ENCODE measurements at regions not wholly inside any gene's neighbourhood (a gene's known extent, or its start where the extent isn't known, plus 50 kb on each side); places are given as distances from the start of the nearest gene placed in this dataset.

DNA sequence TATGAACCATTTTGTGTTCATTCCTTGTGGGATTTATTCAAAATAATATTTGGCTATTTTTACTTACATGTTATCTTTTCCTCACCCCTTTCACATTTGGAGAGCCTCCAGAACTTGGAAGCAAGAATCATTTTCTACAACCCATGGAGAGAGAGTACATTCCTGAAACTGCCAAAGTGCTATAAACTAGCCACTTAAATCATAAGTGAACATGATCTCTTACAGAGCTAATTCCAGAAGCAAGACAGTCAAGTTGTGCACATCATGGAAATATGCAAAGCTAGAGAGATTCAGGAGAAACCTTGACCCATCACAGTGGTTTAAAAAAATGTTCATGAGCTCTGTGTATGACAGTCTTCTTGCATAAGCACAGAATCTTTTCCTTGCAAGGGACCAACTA lies 883.6 kb upstream of the C9orf72 start:
- no TSS peak for BruUV-seq (replicated peaks)
- H3K9me3 ChIP-seq (ENCODE audit: low read length) = no peaks in the 10 kb centered on the region
- H3K27me3 ChIP-seq (ENCODE audit: control insufficient read depth in 1 of 2, insufficient read depth in 2 of 2, low read length in 2 of 2) = no peaks in the 10 kb centered on the region
- intact Hi-C loops (cut with micrococcal nuclease; ENCODE audit: unreplicated experiment) = no loop called here
- ChIA-PET POLR2A (no interaction called here), CTCF (ENCODE audit: low intra/inter-chr PET ratio, low total read pairs) (no interaction called here)
- no peaks in the 10 kb centered on the region for H4K20me1 ChIP-seq (ENCODE audit: insufficient read depth, low read length)
- in situ Hi-C loops (cut with HindIII; ENCODE audit: extremely low pct_ligation_motif_present, low pct_unique_long_range_greater_than_20kb) = no loop called here
- H3K4me3 ChIP-seq (replicated peaks in 1 of 3; ENCODE audit: insufficient read depth in 1 of 3, low read depth in 2 of 3, low read length in 3 of 3) = no peak overlapping the region
- H3K9ac ChIP-seq (ENCODE audit: insufficient read depth, low read depth, low read length) = no peak overlapping the region
- TF ChIP-seq HIC2 (CRISPR knock-in tag; IDR thresholded peaks at IDR 0.05; ENCODE audit: low read depth) = no peak
- TF ChIP-seq ZNF597 (CRISPR knock-in tag; IDR thresholded peaks at IDR 0.05) = no peak
- TF ChIP-seq SRSF9 (IDR thresholded peaks at IDR 0.05; ENCODE audit: borderline replicate concordance, insufficient read depth, low read depth, low read length, poor library complexity, severe bottlenecking) = no peak
- TF ChIP-seq ZNF788 (CRISPR knock-in tag; IDR thresholded peaks at IDR 0.05; ENCODE audit: borderline replicate concordance) = no peak
- TF ChIP-seq RAD21 (CRISPR knock-in tag; IDR thresholded peaks at IDR 0.05) = no peak
- no peak for TF ChIP-seq ARID5B (CRISPR knock-in tag; IDR thresholded peaks at IDR 0.05)
- no peak for ATAC-seq
- no peaks in the 10 kb centered on the region for H3K4me1 ChIP-seq (ENCODE audit: insufficient read depth, low read length)
- no peak for DNase-seq (ENCODE audit: low spot score)
- H3K27ac ChIP-seq (ENCODE audit: extremely low read length, insufficient read depth, low read length) = no peak overlapping the region
- H2AFZ ChIP-seq (ENCODE audit: low read length) = no peak overlapping the region
- no peak for FAIRE-seq
- H3K36me3 ChIP-seq (replicated peaks in 1 of 2; ENCODE audit: control insufficient read depth in 1 of 2, insufficient read depth in 2 of 2, low read length in 2 of 2) = no peaks in the 10 kb centered on the region
- H3K79me2 ChIP-seq (ENCODE audit: insufficient read depth, low read length) = no peaks in the 10 kb centered on the region
- no peak overlapping the region for H3K4me2 ChIP-seq (ENCODE audit: low read depth, low read length)
